ENCODE measurements at regions not wholly inside any gene's neighbourhood (a gene's known extent, or its start where the extent isn't known, plus 50 kb on each side); places are given as distances from the start of the nearest gene placed in this dataset.

DNA sequence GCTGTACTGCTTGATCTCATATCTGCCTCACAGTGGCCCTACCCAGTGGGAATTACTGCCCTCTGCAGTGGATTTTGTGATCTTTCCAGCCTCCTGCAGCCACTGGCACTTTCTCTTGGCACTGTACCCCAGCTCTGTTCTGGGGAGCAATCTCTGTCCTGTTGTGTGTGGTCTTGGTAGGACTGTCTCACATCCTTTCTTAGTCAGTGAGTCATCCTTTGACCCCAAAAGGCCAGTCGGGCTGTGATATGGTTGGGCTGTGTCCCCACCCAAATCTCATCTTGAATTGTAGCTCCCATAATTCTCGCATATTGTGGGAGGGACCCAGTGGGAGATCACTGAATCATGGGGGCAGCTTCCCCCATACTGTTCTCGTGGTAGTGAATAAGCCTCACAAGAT lies 133.3 kb upstream of the TPM1 start:
- DNase-seq (ENCODE audit: low read depth), result no peak
- TF ChIP-seq, protein P1, sequence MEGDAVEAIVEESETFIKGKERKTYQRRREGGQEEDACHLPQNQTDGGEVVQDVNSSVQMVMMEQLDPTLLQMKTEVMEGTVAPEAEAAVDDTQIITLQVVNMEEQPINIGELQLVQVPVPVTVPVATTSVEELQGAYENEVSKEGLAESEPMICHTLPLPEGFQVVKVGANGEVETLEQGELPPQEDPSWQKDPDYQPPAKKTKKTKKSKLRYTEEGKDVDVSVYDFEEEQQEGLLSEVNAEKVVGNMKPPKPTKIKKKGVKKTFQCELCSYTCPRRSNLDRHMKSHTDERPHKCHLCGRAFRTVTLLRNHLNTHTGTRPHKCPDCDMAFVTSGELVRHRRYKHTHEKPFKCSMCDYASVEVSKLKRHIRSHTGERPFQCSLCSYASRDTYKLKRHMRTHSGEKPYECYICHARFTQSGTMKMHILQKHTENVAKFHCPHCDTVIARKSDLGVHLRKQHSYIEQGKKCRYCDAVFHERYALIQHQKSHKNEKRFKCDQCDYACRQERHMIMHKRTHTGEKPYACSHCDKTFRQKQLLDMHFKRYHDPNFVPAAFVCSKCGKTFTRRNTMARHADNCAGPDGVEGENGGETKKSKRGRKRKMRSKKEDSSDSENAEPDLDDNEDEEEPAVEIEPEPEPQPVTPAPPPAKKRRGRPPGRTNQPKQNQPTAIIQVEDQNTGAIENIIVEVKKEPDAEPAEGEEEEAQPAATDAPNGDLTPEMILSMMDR (conservative IDR thresholded peaks at IDR 0.05; ENCODE audit: control insufficient read depth, insufficient read depth, low read depth, low read length), result no peak
- no peak overlapping the region for H3K4me3 ChIP-seq (ENCODE audit: control insufficient read depth, low read depth, low read length)

DNA sequence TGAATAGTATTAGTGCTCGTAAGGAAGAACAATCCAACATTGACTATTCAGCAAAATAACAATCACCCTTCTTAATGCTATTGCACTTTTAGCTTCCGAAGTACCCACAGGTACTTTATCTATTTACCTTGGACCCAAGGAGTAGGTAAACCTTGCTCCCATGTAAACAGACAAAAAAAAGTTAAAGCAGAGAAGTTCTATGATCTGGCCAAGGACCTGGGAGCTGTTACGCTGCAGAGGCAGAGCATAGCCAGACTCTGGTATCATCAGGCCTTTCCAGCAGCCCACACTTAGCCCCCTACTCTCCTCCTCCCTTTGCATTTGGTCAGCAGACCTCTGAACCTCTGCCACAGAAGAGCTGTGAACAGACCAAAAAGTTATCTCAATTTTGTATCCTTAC lies 130.3 kb upstream of the TPM1 start:
- TF ChIP-seq, protein P1 (conservative IDR thresholded peaks at IDR 0.05; ENCODE audit: control insufficient read depth, insufficient read depth, low read depth, low read length), result no peak
- H3K4me3 ChIP-seq (ENCODE audit: control insufficient read depth, low read depth, low read length), result no peak overlapping the region
- no peak for DNase-seq (ENCODE audit: low read depth)

DNA sequence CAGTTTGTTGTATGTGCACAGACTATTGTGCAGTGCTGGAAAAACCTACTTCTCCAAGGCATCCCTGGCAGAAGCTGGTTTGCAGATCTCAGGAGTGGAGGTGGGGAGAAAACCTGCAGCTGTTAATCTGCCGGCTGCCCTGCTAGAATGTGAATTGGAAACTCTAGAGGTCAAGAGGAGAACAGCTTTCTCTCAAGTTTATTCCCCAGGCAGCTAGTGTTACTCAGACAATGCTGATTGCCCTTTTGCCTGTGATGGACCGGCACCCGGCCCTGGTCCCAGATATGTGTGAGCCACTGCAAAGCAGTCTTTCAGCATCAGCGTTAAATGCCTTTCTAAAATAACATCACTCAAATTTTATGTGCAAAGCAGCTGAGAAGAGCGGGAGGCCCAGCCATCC lies 129.7 kb upstream of the TPM1 start:
- TF ChIP-seq, protein P1 (conservative IDR thresholded peaks at IDR 0.05; ENCODE audit: control insufficient read depth, insufficient read depth, low read depth, low read length), result no peak
- no peak overlapping the region for H3K4me3 ChIP-seq (ENCODE audit: control insufficient read depth, low read depth, low read length)
- no peak for DNase-seq (ENCODE audit: low read depth)

DNA sequence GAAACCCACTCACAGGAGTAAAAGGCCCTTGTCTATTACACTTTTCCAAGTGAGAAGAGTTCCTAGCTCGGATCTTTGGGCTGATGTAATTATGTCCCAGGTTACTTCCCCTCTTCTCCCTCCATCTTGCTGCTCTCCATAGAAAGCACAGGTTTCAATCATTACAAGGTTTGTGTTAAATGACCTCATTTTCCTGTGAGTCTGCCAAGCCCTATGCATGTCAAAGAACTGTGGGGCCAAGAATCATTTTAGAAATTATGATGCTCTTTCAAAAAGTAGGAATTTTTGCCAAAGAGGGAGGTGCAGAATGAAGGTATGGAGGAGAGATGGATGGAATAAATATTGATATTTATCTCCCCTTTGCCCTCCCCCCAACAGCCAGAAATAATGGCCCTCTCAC lies 129.3 kb upstream of the TPM1 start:
- no peak overlapping the region for H3K4me3 ChIP-seq (ENCODE audit: control insufficient read depth, low read depth, low read length)
- TF ChIP-seq, protein P1 (conservative IDR thresholded peaks at IDR 0.05; ENCODE audit: control insufficient read depth, insufficient read depth, low read depth, low read length), result no peak
- DNase-seq (ENCODE audit: low read depth), result no peak

DNA sequence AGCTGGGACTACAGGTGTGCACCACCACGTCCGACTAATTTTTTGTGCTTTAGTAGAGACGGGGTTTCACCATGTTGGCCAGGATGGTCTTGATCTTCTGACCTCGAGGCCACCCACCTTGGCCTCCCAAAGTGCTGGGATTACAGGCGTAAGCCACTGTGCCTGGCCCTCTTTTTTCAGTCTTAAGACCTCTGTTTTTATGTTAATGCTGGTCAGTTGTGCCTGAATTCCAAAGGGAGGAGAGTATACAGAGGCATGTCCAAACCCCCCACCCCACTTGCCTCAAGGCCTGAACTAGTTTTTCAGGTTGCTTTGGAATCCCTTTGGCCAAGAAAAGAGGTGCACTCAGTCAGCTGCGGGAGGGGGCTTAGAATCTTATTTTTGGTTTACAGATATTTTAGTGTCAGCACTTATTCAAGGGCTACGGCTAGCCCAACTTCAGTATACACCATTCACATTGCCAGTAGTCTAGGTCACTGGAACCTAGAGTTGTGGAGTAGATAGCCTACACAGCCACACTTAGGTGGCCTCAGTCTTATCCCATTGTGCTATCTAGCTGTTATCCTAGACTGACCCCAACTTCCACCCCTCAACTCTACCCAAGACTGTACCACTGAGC lies 128.0 kb upstream of the TPM1 start:
- TF ChIP-seq, protein P1 (conservative IDR thresholded peaks at IDR 0.05; ENCODE audit: control insufficient read depth, insufficient read depth, low read depth, low read length), result no peak
- no peak overlapping the region for H3K4me3 ChIP-seq (ENCODE audit: control insufficient read depth, low read depth, low read length)
- no peak for DNase-seq (ENCODE audit: low read depth)

DNA sequence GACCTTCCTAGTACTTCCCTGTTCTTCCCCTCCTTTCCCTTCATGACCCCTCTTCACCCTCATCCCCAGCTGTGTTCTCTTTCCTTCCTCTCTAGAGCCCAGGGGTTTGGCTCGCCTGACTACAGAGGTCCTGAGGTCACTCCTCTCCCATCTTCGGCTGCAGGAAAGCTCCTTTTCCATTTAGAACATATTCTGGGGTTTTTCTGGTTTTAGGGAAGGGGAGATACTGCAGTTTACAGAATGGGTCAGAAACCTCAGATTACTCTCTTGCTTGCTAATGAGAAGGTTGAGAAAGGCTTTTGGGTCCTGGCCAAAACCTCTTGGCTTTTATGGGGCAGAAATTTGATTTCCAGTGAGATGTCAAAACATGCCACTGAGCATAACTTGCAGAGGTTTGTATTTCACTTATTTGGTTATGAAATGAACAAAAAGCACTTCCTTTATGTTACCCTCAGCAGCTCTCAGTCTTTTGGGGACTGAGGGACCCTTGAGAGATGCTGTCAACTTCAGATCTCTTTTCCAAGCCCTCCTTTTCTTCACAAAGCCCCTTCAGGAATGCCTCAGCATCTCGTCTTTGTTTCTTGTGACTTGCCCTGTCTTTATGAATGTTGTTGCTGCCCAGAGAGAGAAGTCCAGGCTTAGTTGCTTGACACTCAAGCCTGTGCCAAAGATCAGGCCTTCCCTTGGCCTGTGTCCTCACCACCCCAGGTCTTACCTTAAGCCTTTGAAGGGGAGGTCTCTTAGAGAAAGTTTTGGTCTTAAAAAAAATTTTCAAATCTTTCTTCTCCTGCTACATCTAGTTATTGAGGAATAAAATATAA lies 121.7 kb upstream of the TPM1 start:
- peak; percentile 68 for DNase-seq (ENCODE audit: low read depth)
- TF ChIP-seq, protein P1 (conservative IDR thresholded peaks at IDR 0.05; ENCODE audit: control insufficient read depth, insufficient read depth, low read depth, low read length), result no peak
- no peak overlapping the region for H3K4me3 ChIP-seq (ENCODE audit: control insufficient read depth, low read depth, low read length)
